GM12872 (cell line): ENCODE measurements at regions not wholly inside any gene's neighbourhood (a gene's known extent, or its start where the extent isn't known, plus 50 kb on each side); places are given as distances from the start of the nearest gene placed in this dataset.

Experiments
- CTCF ChIP-seq: IDR thresholded peaks from 3 replicates; pipeline ENCODE4 v1.5.1; 2011; ENCODE audit warnings: low read depth, mild to moderate bottlenecking, low read length, moderate library complexity; ENCODE audit not compliant: insufficient read depth

GRCh38 chr5:175001311-175001710 is 276.9 kb downstream of the MSX2 start:
- TF ChIP-seq CTCF, result no peak

DNA sequence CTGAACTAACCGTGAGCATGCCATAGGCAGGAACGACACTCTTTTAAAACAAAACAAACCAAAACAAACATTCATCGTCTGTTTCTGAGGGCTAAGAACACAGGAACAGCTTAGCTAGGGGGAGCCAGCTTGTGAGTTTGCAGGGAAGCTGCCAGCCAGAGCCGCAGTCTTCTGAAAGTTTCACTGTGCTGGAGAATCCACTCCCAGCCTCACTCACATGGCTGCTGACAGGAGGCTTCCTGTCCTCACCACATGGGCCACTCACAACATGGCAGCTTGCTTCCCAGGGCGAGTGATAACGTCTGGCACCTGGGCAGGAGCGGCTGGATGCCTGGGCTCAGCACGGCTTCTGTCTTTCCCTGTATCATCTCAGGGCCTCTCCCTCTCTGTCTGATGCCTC is 275.2 kb downstream of the MSX2 start:
- TF ChIP-seq CTCF, result no peak

DNA sequence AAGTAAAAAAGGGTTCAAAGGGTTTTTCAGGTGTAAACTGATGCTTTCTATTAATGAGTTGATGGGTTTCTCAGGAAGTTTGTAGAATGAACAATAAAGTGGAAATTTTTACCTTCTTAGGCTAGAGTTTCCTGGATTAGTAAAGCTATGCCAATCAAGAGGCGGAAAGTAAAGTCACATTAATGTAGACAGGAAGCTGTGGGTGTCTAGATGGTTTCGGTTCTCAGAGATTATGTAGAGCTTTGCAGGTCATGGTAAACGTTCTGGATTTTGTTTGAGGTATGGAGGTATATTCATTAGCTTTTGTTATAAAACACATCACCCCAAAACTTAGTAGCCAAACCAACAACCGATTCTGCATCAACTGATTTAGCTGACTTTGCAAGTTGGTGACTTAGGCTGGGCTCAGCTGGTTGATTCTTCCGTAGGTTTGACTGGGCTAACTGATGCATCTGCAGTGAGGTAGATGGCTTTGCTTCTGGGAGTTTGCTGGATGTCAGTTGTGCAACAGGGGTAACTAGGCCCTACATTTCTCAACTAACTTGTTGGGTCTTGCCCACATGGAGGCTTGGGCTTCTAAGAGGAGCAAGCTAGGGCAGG is 273.8 kb downstream of the MSX2 start:
- TF ChIP-seq CTCF, result no peak

GRCh38 chr5:174997688-174998087 is 273.3 kb downstream of the MSX2 start:
- no peak for TF ChIP-seq CTCF

- no peak for TF ChIP-seq CTCF
Measured at GRCh38 chr5:174996941-174997340, 272.6 kb downstream of the MSX2 start.

DNA sequence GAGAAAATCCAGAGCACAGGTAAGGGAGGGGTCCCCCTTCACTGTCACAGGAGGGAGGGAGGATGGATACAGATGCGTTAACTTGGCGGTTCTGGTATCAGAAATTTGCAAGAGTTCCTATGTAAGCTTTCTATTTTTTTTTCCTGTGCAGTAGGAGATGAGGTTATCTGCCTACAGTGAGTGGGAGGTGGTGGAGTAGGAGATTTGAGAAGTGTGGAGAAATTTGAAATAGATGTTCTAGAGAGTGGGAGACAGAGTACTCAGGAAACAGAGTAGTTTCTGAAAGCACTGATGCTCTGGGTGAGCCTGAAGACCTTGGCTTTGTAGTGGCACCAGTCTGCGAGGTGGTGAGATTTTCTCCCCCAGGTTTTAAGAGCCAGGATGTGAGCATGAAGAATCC is 271.4 kb downstream of the MSX2 start:
- TF ChIP-seq CTCF, result no peak

DNA sequence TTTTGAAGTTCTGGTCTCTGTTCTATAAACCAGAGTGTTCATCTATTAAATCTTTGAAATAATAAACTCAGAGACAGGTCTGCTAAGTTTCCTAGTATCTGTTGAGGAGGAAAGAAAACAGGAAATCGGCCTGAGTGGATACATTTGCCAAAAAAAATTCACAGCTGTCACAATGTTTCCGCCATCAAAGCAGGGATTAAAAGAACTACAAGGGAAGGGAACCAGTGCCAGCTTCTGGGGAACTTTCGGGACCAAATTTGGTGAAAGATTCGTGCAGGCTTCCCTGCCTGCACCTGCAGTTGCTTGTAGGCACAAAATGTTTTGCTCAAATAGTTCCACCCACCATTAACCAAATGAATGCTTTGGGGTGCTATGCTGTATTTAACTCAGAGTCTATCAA is 267.5 kb downstream of the MSX2 start:
- TF ChIP-seq CTCF, result no peak
